ENCODE measurements at regions not wholly inside any gene's neighbourhood (a gene's known extent, or its start where the extent isn't known, plus 50 kb on each side); places are given as distances from the start of the nearest gene placed in this dataset.

DNA sequence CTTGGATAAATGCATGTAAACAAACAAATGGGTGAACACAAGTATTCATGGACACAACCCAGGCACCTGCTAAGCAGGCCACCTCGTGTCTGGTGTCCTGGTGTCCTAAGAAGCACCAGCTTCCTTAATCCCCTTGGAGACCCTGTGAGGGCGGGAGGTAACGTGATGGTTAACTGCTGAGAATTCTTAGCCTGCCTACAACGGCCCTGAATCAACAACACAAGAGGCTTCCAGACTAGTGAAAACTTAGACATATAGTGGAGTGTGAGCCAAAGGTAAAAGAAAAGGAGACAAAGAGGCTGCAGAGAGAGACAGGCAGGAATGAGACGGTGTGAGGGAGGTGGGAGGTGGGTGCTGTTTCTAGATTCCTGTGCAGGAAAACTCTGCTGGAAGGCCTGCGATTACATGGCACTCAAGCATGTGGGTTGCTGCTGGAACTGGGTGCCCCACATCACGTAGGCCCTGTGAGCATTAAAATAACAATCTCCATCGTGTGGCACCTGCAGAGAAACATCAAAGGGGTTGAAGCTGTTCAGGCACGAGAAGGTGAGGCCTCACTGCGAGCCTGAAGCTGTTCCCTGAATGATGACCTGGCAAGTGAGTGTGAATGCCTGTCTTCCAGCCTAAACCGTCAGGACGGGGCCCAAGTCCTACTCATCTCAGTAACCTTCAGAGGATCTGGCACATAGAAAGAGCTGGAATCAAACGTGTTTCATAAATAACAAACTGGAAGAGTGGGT is 64.2 kb downstream of the RPL37A start:
- no peak for TF ChIP-seq EZH2phosphoT487 (IDR thresholded peaks at IDR 0.05; ENCODE audit: low read depth, severe bottlenecking, unreplicated experiment)
- TF ChIP-seq, protein P1, sequence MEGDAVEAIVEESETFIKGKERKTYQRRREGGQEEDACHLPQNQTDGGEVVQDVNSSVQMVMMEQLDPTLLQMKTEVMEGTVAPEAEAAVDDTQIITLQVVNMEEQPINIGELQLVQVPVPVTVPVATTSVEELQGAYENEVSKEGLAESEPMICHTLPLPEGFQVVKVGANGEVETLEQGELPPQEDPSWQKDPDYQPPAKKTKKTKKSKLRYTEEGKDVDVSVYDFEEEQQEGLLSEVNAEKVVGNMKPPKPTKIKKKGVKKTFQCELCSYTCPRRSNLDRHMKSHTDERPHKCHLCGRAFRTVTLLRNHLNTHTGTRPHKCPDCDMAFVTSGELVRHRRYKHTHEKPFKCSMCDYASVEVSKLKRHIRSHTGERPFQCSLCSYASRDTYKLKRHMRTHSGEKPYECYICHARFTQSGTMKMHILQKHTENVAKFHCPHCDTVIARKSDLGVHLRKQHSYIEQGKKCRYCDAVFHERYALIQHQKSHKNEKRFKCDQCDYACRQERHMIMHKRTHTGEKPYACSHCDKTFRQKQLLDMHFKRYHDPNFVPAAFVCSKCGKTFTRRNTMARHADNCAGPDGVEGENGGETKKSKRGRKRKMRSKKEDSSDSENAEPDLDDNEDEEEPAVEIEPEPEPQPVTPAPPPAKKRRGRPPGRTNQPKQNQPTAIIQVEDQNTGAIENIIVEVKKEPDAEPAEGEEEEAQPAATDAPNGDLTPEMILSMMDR (IDR thresholded peaks at IDR 0.05; ENCODE audit: poor library complexity), result no peak

Measured in hepatocyte (in vitro differentiated cells).